Calu3 (cell line): ENCODE measurements at regions not wholly inside any gene's neighbourhood (a gene's known extent, or its start where the extent isn't known, plus 50 kb on each side); places are given as distances from the start of the nearest gene placed in this dataset.

Experiments
- BruUV-seq: library from RNA; stranded (reverse); fragments of 400-500 nt; replicated peaks from 2 replicates; lab custom pipeline; 2021; lab: Mats Ljungman, UMichigan
- CTCF ChIA-PET: fragments of 300-600 bp; sonication (Branson Sonifier 250); formaldehyde crosslinking; loops from one replicate; lab custom pipeline; 2022; ENCODE audit warnings: antibody characterized with exemption; lab: Charles Lee
- DNase-seq: peaks from one replicate; pipeline ENCODE4 v3.0.0; 2022
- H3K27ac Mint-ChIP-seq: one replicate; pipeline ENCODE4 v1.8.0; 2022; ENCODE audit warnings: mixed read lengths; ENCODE audit not compliant: unreplicated experiment
- H3K27me3 Mint-ChIP-seq: one replicate; pipeline ENCODE4 v1.8.0; 2022; ENCODE audit warnings: mixed read lengths; ENCODE audit not compliant: unreplicated experiment
- H3K36me3 Mint-ChIP-seq: one replicate; pipeline ENCODE4 v1.8.0; 2022; ENCODE audit warnings: mild to moderate bottlenecking, moderate library complexity, mixed read lengths; ENCODE audit not compliant: insufficient read depth, unreplicated experiment
- H3K4me1 Mint-ChIP-seq: one replicate; pipeline ENCODE4 v1.8.0; 2022; ENCODE audit warnings: mild to moderate bottlenecking, low read depth, mixed read lengths; ENCODE audit not compliant: unreplicated experiment
- H3K4me3 Mint-ChIP-seq: one replicate; pipeline ENCODE4 v1.8.0; 2022; ENCODE audit warnings: mild to moderate bottlenecking, low read depth, moderate library complexity, mixed read lengths; ENCODE audit not compliant: unreplicated experiment
- H3K9me3 Mint-ChIP-seq: one replicate; pipeline ENCODE4 v1.8.0; 2022; ENCODE audit warnings: low read depth, mixed read lengths; ENCODE audit not compliant: unreplicated experiment
- intact Hi-C: fragments of 100-400 bp; cut with micrococcal nuclease; formaldehyde crosslinking; loops from one replicate; pipeline ENCODE4 v1.10.0; 2022; ENCODE audit not compliant: unreplicated experiment
- TF ChIP-seq, protein P1 (sequence below): fragments of 200-600 bp; IDR thresholded peaks from one replicate; pipeline ENCODE4 v1.8.0; 2022; ENCODE audit warnings: antibody characterized with exemption; ENCODE audit not compliant: unreplicated experiment

DNA sequence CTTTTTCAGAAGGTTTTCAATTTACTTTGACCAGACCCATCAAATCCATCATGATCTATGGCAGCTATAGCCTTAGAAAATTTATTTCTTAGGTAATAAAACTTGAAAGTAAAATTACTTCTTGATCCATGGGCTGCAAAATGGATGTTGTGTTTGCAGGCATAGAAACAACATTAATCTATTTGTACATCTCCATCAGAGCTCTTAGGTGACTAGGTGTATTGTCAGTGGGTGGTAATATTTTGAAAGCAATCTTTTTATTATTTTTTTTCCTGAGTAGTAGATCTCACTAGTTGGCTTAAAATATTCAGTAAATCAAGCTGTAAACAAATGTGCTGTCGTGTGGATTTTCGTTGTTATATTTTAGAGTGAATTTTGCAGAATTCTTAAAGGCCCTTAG lies 710.0 kb downstream of the SLITRK6 start:
- CTCF ChIA-PET = no interaction called here
- TF ChIP-seq, protein P1, sequence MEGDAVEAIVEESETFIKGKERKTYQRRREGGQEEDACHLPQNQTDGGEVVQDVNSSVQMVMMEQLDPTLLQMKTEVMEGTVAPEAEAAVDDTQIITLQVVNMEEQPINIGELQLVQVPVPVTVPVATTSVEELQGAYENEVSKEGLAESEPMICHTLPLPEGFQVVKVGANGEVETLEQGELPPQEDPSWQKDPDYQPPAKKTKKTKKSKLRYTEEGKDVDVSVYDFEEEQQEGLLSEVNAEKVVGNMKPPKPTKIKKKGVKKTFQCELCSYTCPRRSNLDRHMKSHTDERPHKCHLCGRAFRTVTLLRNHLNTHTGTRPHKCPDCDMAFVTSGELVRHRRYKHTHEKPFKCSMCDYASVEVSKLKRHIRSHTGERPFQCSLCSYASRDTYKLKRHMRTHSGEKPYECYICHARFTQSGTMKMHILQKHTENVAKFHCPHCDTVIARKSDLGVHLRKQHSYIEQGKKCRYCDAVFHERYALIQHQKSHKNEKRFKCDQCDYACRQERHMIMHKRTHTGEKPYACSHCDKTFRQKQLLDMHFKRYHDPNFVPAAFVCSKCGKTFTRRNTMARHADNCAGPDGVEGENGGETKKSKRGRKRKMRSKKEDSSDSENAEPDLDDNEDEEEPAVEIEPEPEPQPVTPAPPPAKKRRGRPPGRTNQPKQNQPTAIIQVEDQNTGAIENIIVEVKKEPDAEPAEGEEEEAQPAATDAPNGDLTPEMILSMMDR = no peak
- no peaks in the 10 kb centered on the region for H3K27me3 Mint-ChIP-seq
- H3K27ac Mint-ChIP-seq = no peak overlapping the region
- no peak for DNase-seq
- intact Hi-C loops = no loop called here
- no peaks in the 10 kb centered on the region for H3K36me3 Mint-ChIP-seq
- no peak overlapping the region for H3K4me3 Mint-ChIP-seq
- no peaks in the 10 kb centered on the region for H3K9me3 Mint-ChIP-seq
- no TSS peak for BruUV-seq
- H3K4me1 Mint-ChIP-seq = no peaks in the 10 kb centered on the region

DNA sequence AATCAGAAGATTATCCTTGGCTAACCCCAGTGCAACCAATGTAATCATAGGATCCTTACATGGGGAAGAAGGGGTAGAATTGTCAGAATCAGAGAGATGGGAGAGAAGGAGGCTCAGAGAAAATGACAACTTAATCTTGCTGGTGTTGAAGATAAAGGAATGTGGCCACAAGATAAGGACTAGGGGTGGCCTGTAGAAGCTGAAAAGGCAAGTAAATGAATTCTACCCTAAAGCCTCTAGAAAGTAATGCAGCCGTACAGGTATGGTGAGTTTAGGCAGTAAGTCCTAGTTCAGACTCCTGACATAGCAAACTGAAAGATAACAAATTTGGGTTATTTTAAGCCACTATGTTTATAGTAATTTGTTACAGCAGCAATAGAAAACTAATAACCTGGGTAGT lies 718.5 kb downstream of the SLITRK6 start:
- TF ChIP-seq, protein P1 = no peak
- Mint-ChIP-seq H3K27ac (no peak overlapping the region), H3K9me3 (no peaks in the 10 kb centered on the region), H3K36me3 (no peaks in the 10 kb centered on the region), H3K27me3 (no peaks in the 10 kb centered on the region), H3K4me1 (no peaks in the 10 kb centered on the region), H3K4me3 (no peak overlapping the region)
- DNase-seq = no peak
- intact Hi-C loops = no loop called here
- CTCF ChIA-PET = no interaction called here
- BruUV-seq = no TSS peak

DNA sequence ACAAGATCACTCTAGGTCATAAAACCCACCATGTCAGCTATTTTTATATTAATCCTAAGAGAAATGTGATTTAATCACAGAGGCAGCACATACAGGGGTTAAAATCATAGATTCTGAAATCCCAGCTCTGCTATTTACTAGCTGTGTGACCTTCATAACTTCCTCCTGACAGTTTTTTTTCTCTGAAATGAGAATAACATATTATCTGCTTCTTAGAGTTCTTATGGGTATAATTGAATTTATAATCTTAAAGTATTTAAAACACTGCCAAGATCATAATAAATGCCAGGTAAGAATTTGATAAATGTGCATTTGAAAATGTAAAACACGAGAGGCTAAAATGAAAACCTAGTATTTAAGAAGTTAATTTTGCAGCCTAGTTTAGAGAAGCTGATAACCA lies 722.9 kb downstream of the SLITRK6 start:
- intact Hi-C loops = no loop called here
- Mint-ChIP-seq H3K9me3 (no peaks in the 10 kb centered on the region), H3K4me3 (no peak overlapping the region), H3K27ac (no peak overlapping the region), H3K4me1 (no peaks in the 10 kb centered on the region), H3K27me3 (no peaks in the 10 kb centered on the region), H3K36me3 (no peaks in the 10 kb centered on the region)
- no peak for DNase-seq
- CTCF ChIA-PET = no interaction called here
- BruUV-seq = no TSS peak
- TF ChIP-seq, protein P1 = no peak

DNA sequence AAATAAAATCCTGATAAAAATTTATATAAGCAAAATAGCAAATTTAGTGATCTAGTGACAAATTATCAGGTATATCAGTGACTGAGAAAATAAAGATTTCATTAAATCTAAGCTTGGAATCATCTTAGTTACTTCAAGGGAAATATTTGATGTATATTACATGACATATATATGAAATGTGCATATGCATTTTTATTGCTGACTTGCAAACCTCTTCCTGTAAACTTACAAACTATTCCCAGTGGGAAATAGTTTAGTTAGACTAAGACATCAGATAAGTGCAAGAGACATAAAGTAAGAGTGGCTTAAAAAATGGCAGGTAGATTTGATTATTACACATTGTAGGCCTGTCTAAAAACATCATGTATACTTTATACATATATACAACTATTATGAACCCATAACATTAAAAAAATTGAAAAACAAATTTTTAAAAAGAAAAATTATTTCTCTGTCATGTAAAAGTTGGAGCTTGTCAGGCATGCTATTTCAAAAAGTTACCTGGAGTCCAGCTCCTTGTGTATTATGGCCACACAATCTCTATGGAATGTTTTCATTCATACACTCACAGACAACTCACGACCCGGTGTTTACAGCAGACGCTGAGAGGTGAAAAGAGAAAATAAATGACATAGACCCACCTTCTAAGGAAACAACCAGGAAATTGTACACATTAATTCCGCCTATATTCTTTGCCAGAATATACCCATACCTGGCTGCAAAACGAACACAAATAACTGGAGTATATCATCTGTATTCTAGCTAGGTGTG lies 724.5 kb downstream of the SLITRK6 start:
- CTCF ChIA-PET = no interaction called here
- TF ChIP-seq, protein P1 = no peak
- Mint-ChIP-seq H3K4me1 (no peaks in the 10 kb centered on the region), H3K27me3 (no peaks in the 10 kb centered on the region), H3K27ac (no peak overlapping the region), H3K4me3 (no peak overlapping the region), H3K36me3 (no peaks in the 10 kb centered on the region), H3K9me3 (no peaks in the 10 kb centered on the region)
- intact Hi-C loops = no loop called here
- BruUV-seq = no TSS peak
- DNase-seq = no peak
